OCI-LY3 (cell line): ENCODE measurements at regions not wholly inside any gene's neighbourhood (a gene's known extent, or its start where the extent isn't known, plus 50 kb on each side); places are given as distances from the start of the nearest gene placed in this dataset.

Experiments
- H2AFZ ChIP-seq: fragments of 200-600, 300-600 bp; shearing (Covaris generic); 2 replicates; pipeline ENCODE4 v1.6.0; 2014; ENCODE audit warnings: antibody characterized with exemption, low read depth, low read length
- H3K27ac ChIP-seq: fragments of 200-600, 300-600 bp; sonication (generic); 2 replicates; pipeline ENCODE4 v1.5.1; 2014; ENCODE audit warnings: mild to moderate bottlenecking, low read length, moderate library complexity, mixed read lengths
- H3K27me3 ChIP-seq: fragments of 200-600, 300-600 bp; sonication (generic); 2 replicates; pipeline ENCODE4 v1.6.1; 2014; ENCODE audit warnings: low read depth, low read length, mixed read lengths
- H3K36me3 ChIP-seq: fragments of 200-600, 300-600 bp; sonication (generic); replicated peaks from 2 replicates; pipeline ENCODE3; 2014; ENCODE audit warnings: low read depth, low read length, mixed read lengths
- H3K4me1 ChIP-seq: fragments of 300-600, 200-600 bp; sonication (generic); 2 replicates; pipeline ENCODE4 v1.6.1; 2014; ENCODE audit warnings: low read length, mixed read lengths
- H3K4me2 ChIP-seq: fragments of 200-600, 300-600 bp; sonication (generic); 2 replicates; pipeline ENCODE4 v1.6.1; 2014; ENCODE audit warnings: low read length, mixed read lengths
- H3K4me3 ChIP-seq: fragments of 300-600, 200-600 bp; sonication (generic); 2 replicates; pipeline ENCODE4 v1.5.1; 2014; ENCODE audit warnings: antibody characterized with exemption, mild to moderate bottlenecking, low read length, moderate library complexity
- H3K79me2 ChIP-seq: fragments of 300-600, 200-600 bp; shearing (Covaris generic); 2 replicates; pipeline ENCODE4 v1.6.1; 2014; ENCODE audit warnings: mild to moderate bottlenecking, low read length, mixed read lengths
- H3K9ac ChIP-seq: fragments of 300-600, 200-600 bp; shearing (Covaris generic); 2 replicates; pipeline ENCODE4 v1.6.0; 2014; ENCODE audit warnings: mild to moderate bottlenecking, low read length, moderate library complexity
- H3K9me3 ChIP-seq: fragments of 200-600, 300-600 bp; shearing (Covaris generic); 2 replicates; pipeline ENCODE4 v1.6.1; 2014; ENCODE audit warnings: low read length, mixed read lengths; ENCODE audit not compliant: insufficient read depth
- H4K20me1 ChIP-seq: fragments of 200-600, 300-600 bp; sonication (generic); 2 replicates; pipeline ENCODE4 v1.6.1; 2016; ENCODE audit warnings: low read length, mixed read lengths; ENCODE audit not compliant: insufficient read depth
- EZH2phosphoT487 ChIP-seq: fragments of 200-600 bp; shearing (Covaris generic); IDR thresholded peaks from 2 replicates; pipeline ENCODE4 v1.6.1; 2018; ENCODE audit warnings: antibody characterized with exemption, mixed run types, low read depth
- TF ChIP-seq, protein P1 (sequence below): fragments of 200-600, 300-600 bp; sonication (generic); IDR thresholded peaks from 2 replicates; pipeline ENCODE4 v1.5.1; 2014; ENCODE audit warnings: antibody characterized with exemption, low read length, low read depth

GRCh38 chr3:170790647-170791046 is 79.3 kb downstream of the RPL22L1 start:
- no peaks in the 10 kb centered on the region for H3K36me3 ChIP-seq
- no peak overlapping the region for H3K4me3 ChIP-seq
- no peaks in the 10 kb centered on the region for H3K9me3 ChIP-seq
- H3K9ac ChIP-seq: no peak overlapping the region
- no peak overlapping the region for H3K27ac ChIP-seq
- H3K4me2 ChIP-seq: no peak overlapping the region
- no peaks in the 10 kb centered on the region for H4K20me1 ChIP-seq
- no peaks in the 10 kb centered on the region for H3K4me1 ChIP-seq
- H3K27me3 ChIP-seq: peaks cover 23% of the 10 kb centered on the region
- TF ChIP-seq, protein P1, sequence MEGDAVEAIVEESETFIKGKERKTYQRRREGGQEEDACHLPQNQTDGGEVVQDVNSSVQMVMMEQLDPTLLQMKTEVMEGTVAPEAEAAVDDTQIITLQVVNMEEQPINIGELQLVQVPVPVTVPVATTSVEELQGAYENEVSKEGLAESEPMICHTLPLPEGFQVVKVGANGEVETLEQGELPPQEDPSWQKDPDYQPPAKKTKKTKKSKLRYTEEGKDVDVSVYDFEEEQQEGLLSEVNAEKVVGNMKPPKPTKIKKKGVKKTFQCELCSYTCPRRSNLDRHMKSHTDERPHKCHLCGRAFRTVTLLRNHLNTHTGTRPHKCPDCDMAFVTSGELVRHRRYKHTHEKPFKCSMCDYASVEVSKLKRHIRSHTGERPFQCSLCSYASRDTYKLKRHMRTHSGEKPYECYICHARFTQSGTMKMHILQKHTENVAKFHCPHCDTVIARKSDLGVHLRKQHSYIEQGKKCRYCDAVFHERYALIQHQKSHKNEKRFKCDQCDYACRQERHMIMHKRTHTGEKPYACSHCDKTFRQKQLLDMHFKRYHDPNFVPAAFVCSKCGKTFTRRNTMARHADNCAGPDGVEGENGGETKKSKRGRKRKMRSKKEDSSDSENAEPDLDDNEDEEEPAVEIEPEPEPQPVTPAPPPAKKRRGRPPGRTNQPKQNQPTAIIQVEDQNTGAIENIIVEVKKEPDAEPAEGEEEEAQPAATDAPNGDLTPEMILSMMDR: no peak
- no peak for TF ChIP-seq EZH2phosphoT487
- H2AFZ ChIP-seq: no peak overlapping the region
- no peaks in the 10 kb centered on the region for H3K79me2 ChIP-seq

GRCh38 chr3:170787464-170787863 is 82.5 kb downstream of the RPL22L1 start:
- no peak for TF ChIP-seq EZH2phosphoT487
- TF ChIP-seq, protein P1: no peak
- Histone ChIP-seq H3K9me3 (no peaks in the 10 kb centered on the region), H4K20me1 (no peaks in the 10 kb centered on the region), H3K27me3 (peaks cover 50% of the 10 kb centered on the region), H3K9ac (no peak overlapping the region), H3K79me2 (no peaks in the 10 kb centered on the region), H3K4me2 (no peak overlapping the region), H3K36me3 (no peaks in the 10 kb centered on the region), H3K4me1 (no peaks in the 10 kb centered on the region), H3K27ac (no peak overlapping the region), H2AFZ (no peak overlapping the region), H3K4me3 (no peak overlapping the region)

DNA sequence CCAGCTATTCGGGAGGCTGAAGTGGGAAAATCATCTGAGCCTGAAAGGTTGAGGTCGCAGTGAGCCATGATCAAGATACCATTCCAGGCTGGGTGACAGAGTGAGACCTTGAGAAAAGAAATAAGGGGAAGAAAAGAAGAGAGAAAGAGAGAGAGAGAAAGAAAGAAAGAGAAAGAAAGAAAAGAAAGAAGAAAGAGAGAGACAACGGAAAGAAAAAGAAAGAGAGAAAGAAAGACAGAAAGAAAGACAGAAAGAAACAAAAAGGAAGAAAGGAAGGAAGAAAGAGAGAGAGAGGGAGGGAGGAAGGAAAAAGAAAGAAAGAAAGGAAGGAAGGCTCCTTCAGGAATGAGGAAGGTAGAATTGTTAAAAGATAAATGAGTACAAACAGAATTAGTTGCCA is 84.5 kb downstream of the RPL22L1 start:
- Histone ChIP-seq H3K4me1 (no peaks in the 10 kb centered on the region), H3K9me3 (no peaks in the 10 kb centered on the region), H2AFZ (no peak overlapping the region), H3K4me2 (no peak overlapping the region), H3K4me3 (no peak overlapping the region), H4K20me1 (no peaks in the 10 kb centered on the region), H3K36me3 (no peaks in the 10 kb centered on the region), H3K9ac (no peak overlapping the region), H3K79me2 (no peaks in the 10 kb centered on the region), H3K27ac (no peak overlapping the region), H3K27me3 (peaks cover 60% of the 10 kb centered on the region)
- TF ChIP-seq EZH2phosphoT487: no peak
- TF ChIP-seq, protein P1: no peak

DNA sequence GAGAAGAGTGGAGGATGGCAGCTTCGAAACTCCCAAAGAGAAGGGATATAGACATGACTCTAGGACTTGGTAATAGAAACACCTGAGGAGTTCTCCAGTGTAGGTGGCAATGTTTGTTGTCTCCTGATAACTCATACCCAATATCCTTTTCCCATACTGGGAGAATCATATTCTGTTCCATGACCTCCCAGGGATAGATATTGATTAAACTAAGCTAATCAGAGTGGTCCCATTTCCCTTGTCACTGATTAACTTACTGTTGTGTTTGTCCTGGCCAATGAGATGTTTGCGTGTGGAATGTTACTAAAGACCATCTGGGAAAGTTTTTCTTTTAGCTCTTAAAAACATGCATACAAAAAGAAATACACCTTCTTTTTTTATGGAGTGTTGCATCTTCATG is 85.6 kb downstream of the RPL22L1 start:
- Histone ChIP-seq H3K9me3 (no peaks in the 10 kb centered on the region), H2AFZ (no peak overlapping the region), H3K27ac (no peak overlapping the region), H3K4me1 (no peaks in the 10 kb centered on the region), H3K4me2 (no peak overlapping the region), H4K20me1 (no peaks in the 10 kb centered on the region), H3K4me3 (no peak overlapping the region), H3K36me3 (no peaks in the 10 kb centered on the region), H3K27me3 (peaks cover 62% of the 10 kb centered on the region), H3K9ac (no peak overlapping the region), H3K79me2 (no peaks in the 10 kb centered on the region)
- TF ChIP-seq, protein P1: no peak
- TF ChIP-seq EZH2phosphoT487: no peak
